Spleen (tissue), 11 donors: ENCODE measurements at regions not wholly inside any gene's neighbourhood (a gene's known extent, or its start where the extent isn't known, plus 50 kb on each side); places are given as distances from the start of the nearest gene placed in this dataset.

Experiments used
- DNase-seq: peaks from one replicate; pipeline ENCODE4 v3.0.0-alpha.2; 2020
- H3K27ac ChIP-seq, 8 donors: fragments of 200-600 bp; sonication (generic) in 7 of 8; 1 replicate in 4 of 8; 2 replicates in 4 of 8; pipeline versions ENCODE4 v1.5.0 to v1.8.0; 2016 to 2021; ENCODE audit warnings: inconsistent platforms in 4 of 8, mild to moderate bottlenecking in 4 of 8, moderate library complexity in 1 of 8
- H3K27me3 ChIP-seq, 7 donors: fragments of 200-600 bp; sonication (generic) in 6 of 7; replicated peaks in 1 of 7; 1 replicate in 4 of 7; 2 replicates in 3 of 7; pipeline versions ENCODE4 v1.5.0 to v1.8.0; 2016 to 2021; ENCODE audit warnings: inconsistent platforms in 3 of 7, mild to moderate bottlenecking in 1 of 7
- H3K36me3 ChIP-seq, 6 donors: fragments of 200-600 bp; sonication (generic) in 5 of 6; 1 replicate in 4 of 6; 2 replicates in 2 of 6; pipeline versions ENCODE4 v1.5.0 to v1.8.0; 2016 to 2021; ENCODE audit warnings: inconsistent platforms in 2 of 6
- H3K4me1 ChIP-seq, 6 donors: fragments of 200-600 bp; sonication (generic) in 5 of 6; 1 replicate in 3 of 6; 2 replicates in 3 of 6; pipeline versions ENCODE4 v1.5.0 to v1.8.0; 2016 to 2021; ENCODE audit warnings: inconsistent platforms in 3 of 6
- H3K4me3 ChIP-seq, 8 donors: fragments of 200-600 bp; sonication (generic) in 7 of 8; 1 replicate in 4 of 8; 2 replicates in 4 of 8; pipeline versions ENCODE4 v1.5.0 to v1.8.0; 2016 to 2021; ENCODE audit warnings: inconsistent platforms in 4 of 8, mild to moderate bottlenecking in 4 of 8, moderate library complexity in 2 of 8
- H3K9me3 ChIP-seq, 8 donors: fragments of 200-600 bp; sonication (generic) in 7 of 8; 1 replicate in 4 of 8; 2 replicates in 4 of 8; pipeline versions ENCODE4 v1.5.0 to v1.8.0; 2016 to 2021; ENCODE audit warnings: inconsistent platforms in 4 of 8
- POLR2A ChIP-seq, 3 donors: fragments of 450-650 bp; IDR thresholded peaks; one replicate each; pipeline ENCODE4 v1.5.1; 2017; ENCODE audit warnings: antibody characterized with exemption in 3 of 3, mild to moderate bottlenecking in 1 of 3
- POLR2AphosphoS5 ChIP-seq, 3 donors: sonication (generic); formaldehyde crosslinking; IDR thresholded peaks; one replicate each; pipeline ENCODE4 v1.5.1; 2017; ENCODE audit warnings: antibody characterized with exemption in 3 of 3
- WGBS, 5 donors: extraction: QIAGEN DNeasy Blood & Tissue Kit in 3 of 5; methylation state at CpG; one replicate each; pipeline versions ENCODE4 v1.1.5 to v1.1.7; 2013 to 2018; 5-methylcytosine and 5-hydroxymethylcytosine counted together
- intact Hi-C: fragments of 100-400 bp; cut with DNase I; formaldehyde crosslinking; loops from one replicate; pipeline ENCODE4 v1.15.0; 2023; ENCODE audit warnings: low total_unique reads
- TF ChIP-seq, protein P1 (sequence below), 11 experiments: fragments of 200-600 bp in 7 of 11; fragments of 450-650 bp in 4 of 11; sonication (generic) in 4 of 11; IDR thresholded peaks in 8 of 11; conservative IDR thresholded peaks in 3 of 11; 1 replicate in 7 of 11; 2 replicates in 4 of 11; pipeline versions ENCODE4 v1.4.0 to v1.8.0; 2016 to 2021; ENCODE audit warnings: antibody characterized with exemption in 11 of 11, inconsistent platforms in 4 of 11, mild to moderate bottlenecking in 1 of 11
- donor health status: healthy with polysubstance abuse.
- donor health status: DM: no; HTN: no; CAD: no; lungs with moderate emphysema.
- donor health status: DM: no; HTN: no; CAD: no.
- donor health status: Bipolar disorder and iron deficiency.
- donor health status: healthy.
- donor health status: DM: no; HTN: no; CAD: no.
- donor health status: DM: yes; HTN: yes; CAD: no.

DNA sequence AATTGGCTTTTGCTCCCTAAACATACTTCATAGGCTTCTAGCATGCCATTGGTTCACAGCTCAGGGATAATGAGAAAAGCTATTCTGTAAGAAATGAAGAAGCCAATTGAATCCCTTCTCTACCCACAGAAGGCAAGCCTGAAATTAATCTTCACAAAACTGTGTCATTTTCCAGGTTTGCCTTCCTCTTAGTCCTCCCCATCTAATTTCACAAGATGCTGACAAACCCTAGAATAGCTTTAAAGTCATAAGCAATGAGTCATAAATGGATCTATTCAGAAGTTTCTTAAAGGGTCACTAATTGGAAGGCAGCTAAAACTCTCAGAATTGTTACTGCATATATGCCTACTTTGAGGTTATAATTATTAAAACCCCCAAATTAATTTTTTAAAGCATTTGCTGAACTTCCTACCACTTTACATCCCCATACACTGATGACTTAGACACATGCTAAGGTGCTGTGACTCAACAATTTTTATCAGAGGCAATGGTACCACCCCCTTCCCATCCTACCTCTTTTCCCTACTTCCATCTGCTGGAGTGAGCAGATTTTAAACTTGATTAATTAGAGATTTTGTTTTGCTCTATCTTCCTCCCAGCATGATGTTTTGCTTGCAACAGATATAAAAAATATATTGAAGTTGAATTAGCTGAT lies 51.3 kb upstream of the NABP1 start:
- DNase-seq, result no peak
- Histone ChIP-seq H3K9me3 (no peaks in the 10 kb centered on the region), H3K36me3 (no peaks in the 10 kb centered on the region), H3K4me1 (peaks cover 0 to 47% (median 8%) of the 10 kb centered on the region in 6 donors), H3K4me3 (no peak overlapping the region), H3K27me3 (no peaks in the 10 kb centered on the region), H3K27ac (peak overlapping the region in 1 of 8 donors; percentile 74)
- TF ChIP-seq POLR2AphosphoS5 (IDR thresholded peaks at IDR 0.05), result no peak
- TF ChIP-seq POLR2A (IDR thresholded peaks at IDR 0.05), result no peak
- intact Hi-C loops, result loop anchor here (10.0 kb wide), 1 partner anchor 48 kb away; the partner anchor contains the start of gene NABP1

DNA sequence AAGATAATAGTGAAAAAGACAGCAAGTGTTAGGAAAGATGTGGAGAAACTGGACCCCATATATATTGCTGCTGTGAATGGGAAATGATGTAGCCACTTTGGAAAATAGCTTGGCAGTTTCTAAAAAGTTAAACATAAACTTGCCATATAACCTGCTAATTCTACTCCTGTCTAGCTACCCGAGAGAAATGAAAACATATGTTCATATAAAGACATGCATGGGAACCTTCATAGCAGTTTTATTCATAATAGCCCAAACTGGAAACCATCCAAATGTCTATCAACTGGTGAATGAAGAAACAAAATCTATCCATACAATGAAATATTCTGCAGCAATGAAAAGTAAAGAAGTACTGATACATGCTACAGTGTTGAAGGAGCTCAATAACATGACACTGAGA lies 50.4 kb upstream of the NABP1 start:
- H3K27me3 ChIP-seq, result no peaks in the 10 kb centered on the region
- no peak overlapping the region for H3K4me3 ChIP-seq
- H3K36me3 ChIP-seq, result no peaks in the 10 kb centered on the region
- WGBS, 5 donors, result 88 to 95% (median 92%) methylated on average over 1 of the region's 1 CpG
- intact Hi-C loops, result loop anchor here (10.0 kb wide), 1 partner anchor 47 kb away; the partner anchor contains the start of gene NABP1
- DNase-seq, result no peak
- no peaks in the 10 kb centered on the region for H3K9me3 ChIP-seq
- TF ChIP-seq, protein P1, sequence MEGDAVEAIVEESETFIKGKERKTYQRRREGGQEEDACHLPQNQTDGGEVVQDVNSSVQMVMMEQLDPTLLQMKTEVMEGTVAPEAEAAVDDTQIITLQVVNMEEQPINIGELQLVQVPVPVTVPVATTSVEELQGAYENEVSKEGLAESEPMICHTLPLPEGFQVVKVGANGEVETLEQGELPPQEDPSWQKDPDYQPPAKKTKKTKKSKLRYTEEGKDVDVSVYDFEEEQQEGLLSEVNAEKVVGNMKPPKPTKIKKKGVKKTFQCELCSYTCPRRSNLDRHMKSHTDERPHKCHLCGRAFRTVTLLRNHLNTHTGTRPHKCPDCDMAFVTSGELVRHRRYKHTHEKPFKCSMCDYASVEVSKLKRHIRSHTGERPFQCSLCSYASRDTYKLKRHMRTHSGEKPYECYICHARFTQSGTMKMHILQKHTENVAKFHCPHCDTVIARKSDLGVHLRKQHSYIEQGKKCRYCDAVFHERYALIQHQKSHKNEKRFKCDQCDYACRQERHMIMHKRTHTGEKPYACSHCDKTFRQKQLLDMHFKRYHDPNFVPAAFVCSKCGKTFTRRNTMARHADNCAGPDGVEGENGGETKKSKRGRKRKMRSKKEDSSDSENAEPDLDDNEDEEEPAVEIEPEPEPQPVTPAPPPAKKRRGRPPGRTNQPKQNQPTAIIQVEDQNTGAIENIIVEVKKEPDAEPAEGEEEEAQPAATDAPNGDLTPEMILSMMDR (IDR thresholded peaks at IDR 0.05 in 8 of 11, conservative IDR thresholded peaks at IDR 0.05 in 3 of 11), result no peak
- TF ChIP-seq POLR2AphosphoS5 (IDR thresholded peaks at IDR 0.05) (no peak), POLR2A (IDR thresholded peaks at IDR 0.05) (no peak)
- H3K4me1 ChIP-seq, result peaks cover 0 to 41% (median 8%) of the 10 kb centered on the region in 6 donors
- H3K27ac ChIP-seq, result no peak overlapping the region
